DND-41 (cell line): ENCODE measurements at regions not wholly inside any gene's neighbourhood (a gene's known extent, or its start where the extent isn't known, plus 50 kb on each side); places are given as distances from the start of the nearest gene placed in this dataset.
"Not testable (repeated sequence)": the region's sequence is repeated elsewhere in the genome, so short reads cannot be mapped to it uniquely, and the experiment has no call there.

Experiments
- ATAC-seq: fragments of 200-7000 bp; cut with Tn5 transposase; 3 replicates; pipeline ENCODE4 v1.9.1; 2021; ENCODE audit warnings: low read depth; ENCODE audit not compliant: insufficient read depth
- DNase-seq: peaks from one replicate; pipeline ENCODE4 v3.0.0-alpha.2; 2020
- H2AFZ ChIP-seq: 2 replicates; pipeline ENCODE4 v1.6.0; 2012; ENCODE audit warnings: low read depth, low read length
- H3K27ac ChIP-seq: 2 replicates; pipeline ENCODE4 v1.5.1; 2012; ENCODE audit warnings: low read length, inconsistent platforms
- H3K27me3 ChIP-seq: fragments of 200-600 bp; sonication (generic); 2 replicates; pipeline ENCODE4 v1.6.0; 2012; ENCODE audit warnings: low read length, mild to moderate bottlenecking, inconsistent platforms; ENCODE audit not compliant: insufficient read depth, poor library complexity
- H3K36me3 ChIP-seq: 2 replicates; pipeline ENCODE4 v1.5.1; 2012; ENCODE audit warnings: low read length, inconsistent platforms; ENCODE audit not compliant: insufficient read depth
- H3K4me1 ChIP-seq: 2 replicates; pipeline ENCODE4 v1.5.1; 2012; ENCODE audit warnings: mild to moderate bottlenecking, low read length; ENCODE audit not compliant: insufficient read depth
- H3K4me2 ChIP-seq: 2 replicates; pipeline ENCODE4 v1.6.0; 2012; ENCODE audit warnings: mild to moderate bottlenecking, moderate library complexity, low read length, inconsistent platforms; ENCODE audit not compliant: insufficient read depth
- H3K4me3 ChIP-seq, 2 experiments: fragments of 200-600 bp in 1 of 2; shearing (Covaris generic) in 1 of 2; 2 replicates each; pipeline ENCODE4 v1.5.1; 2012 to 2016; ENCODE audit warnings: inconsistent platforms in 2 of 2, low read length in 2 of 2, mild to moderate bottlenecking in 2 of 2, low read depth in 1 of 2, moderate library complexity in 1 of 2
- H3K79me2 ChIP-seq: 2 replicates; pipeline ENCODE4 v1.6.0; 2012; ENCODE audit warnings: low read length, inconsistent platforms; ENCODE audit not compliant: insufficient read depth
- H3K9ac ChIP-seq: 2 replicates; pipeline ENCODE4 v1.6.0; 2012; ENCODE audit warnings: low read depth, mild to moderate bottlenecking, inconsistent platforms, low read length, moderate library complexity
- H3K9me3 ChIP-seq: 2 replicates; pipeline ENCODE4 v1.5.1; 2012; ENCODE audit warnings: low read length, moderate library complexity, mild to moderate bottlenecking, inconsistent platforms; ENCODE audit not compliant: insufficient read depth, severe bottlenecking
- H4K20me1 ChIP-seq: 2 replicates; pipeline ENCODE4 v1.6.0; 2012; ENCODE audit warnings: low read length; ENCODE audit not compliant: insufficient read depth
- CTCF ChIP-seq: IDR thresholded peaks from 2 replicates; pipeline ENCODE4 v1.5.1; 2012; ENCODE audit warnings: borderline replicate concordance, low read length, moderate library complexity, mild to moderate bottlenecking; ENCODE audit not compliant: poor library complexity, severe bottlenecking; ENCODE audit errors: extremely low read depth
- EZH2 ChIP-seq: IDR thresholded peaks from 3 replicates; pipeline ENCODE4 v1.6.1; 2012; ENCODE audit warnings: borderline replicate concordance, low read depth, mild to moderate bottlenecking, moderate library complexity, low read length, inconsistent platforms; ENCODE audit not compliant: severe bottlenecking

- no peak overlapping the region for H3K4me3 ChIP-seq
- H3K9ac ChIP-seq: no peak overlapping the region
- H3K4me2 ChIP-seq: no peak overlapping the region
- no peaks in the 10 kb centered on the region for H4K20me1 ChIP-seq
- no peaks in the 10 kb centered on the region for H3K4me1 ChIP-seq
- peaks cover 3% of the 10 kb centered on the region for H3K27me3 ChIP-seq
- ATAC-seq (no peak), DNase-seq (no peak)
- no peaks in the 10 kb centered on the region for H3K79me2 ChIP-seq
- H3K36me3 ChIP-seq: no peaks in the 10 kb centered on the region
- H3K9me3 ChIP-seq: no peaks in the 10 kb centered on the region
- no peak overlapping the region for H2AFZ ChIP-seq
- TF ChIP-seq EZH2: no peak
- TF ChIP-seq CTCF: no peak
- H3K27ac ChIP-seq: no peak overlapping the region
Observed at GRCh38 chr6:109253366-109253765, 128.9 kb downstream of the CD164 start.

DNA sequence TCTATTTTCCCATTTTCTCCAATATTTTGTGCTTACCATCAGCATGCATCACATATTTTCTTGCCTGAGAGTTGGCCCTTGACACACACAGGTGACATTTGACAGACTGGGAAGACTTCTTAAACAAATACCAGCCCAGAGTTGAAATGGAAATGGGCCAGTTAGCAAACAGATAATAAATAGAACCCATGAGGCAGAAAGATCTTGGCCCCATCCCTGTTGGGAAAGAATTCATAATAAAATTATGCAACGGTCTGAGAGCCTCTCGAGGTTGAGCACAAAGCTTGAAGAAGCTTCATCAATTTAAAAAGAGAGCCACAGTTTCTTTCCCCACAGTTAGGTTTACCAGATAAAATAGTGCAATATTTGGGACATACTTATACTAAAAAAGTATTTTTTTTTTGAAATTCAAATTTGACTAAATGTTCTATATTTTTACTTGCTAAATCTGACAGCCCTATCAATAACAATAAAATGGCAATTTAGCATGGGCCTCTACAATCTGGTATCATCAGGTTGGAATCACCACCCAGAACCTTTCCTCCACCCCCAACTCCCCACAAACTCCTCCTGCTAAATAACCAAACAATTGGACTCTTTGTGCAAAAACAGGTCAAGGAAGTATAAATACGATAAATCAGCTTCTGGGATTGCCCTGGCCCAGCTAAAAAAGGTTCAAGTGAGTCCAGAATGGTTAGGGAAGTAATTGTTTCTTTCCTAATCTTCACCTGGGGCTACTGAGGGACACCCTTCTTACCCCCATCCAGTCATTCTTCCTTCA is 129.8 kb downstream of the CD164 start:
- DNase-seq (no peak), ATAC-seq (no peak)
- no peak overlapping the region for H2AFZ ChIP-seq

GRCh38 chr6:109251839-109252238 is 130.4 kb downstream of the CD164 start:
- Histone ChIP-seq H4K20me1 (no peaks in the 10 kb centered on the region), H3K27me3 (peaks cover 3% of the 10 kb centered on the region), H3K36me3 (no peaks in the 10 kb centered on the region), H3K4me3 (no peak overlapping the region), H3K4me1 (no peaks in the 10 kb centered on the region), H3K9me3 (no peaks in the 10 kb centered on the region), H3K27ac (no peak overlapping the region), H2AFZ (no peak overlapping the region), H3K79me2 (no peaks in the 10 kb centered on the region), H3K9ac (no peak overlapping the region), H3K4me2 (no peak overlapping the region)
- TF ChIP-seq CTCF (no peak), EZH2 (no peak)
- DNase-seq (no peak), ATAC-seq (no peak)

More for the DNA sequence above, 129.8 kb downstream of the CD164 start:
- H3K27ac ChIP-seq: no peak overlapping the region
- no peak for TF ChIP-seq CTCF
- no peak for TF ChIP-seq EZH2
- peaks cover 3% of the 10 kb centered on the region for H3K27me3 ChIP-seq
- no peaks in the 10 kb centered on the region for H3K4me1 ChIP-seq
- H3K9ac ChIP-seq: no peak overlapping the region
- H3K4me2 ChIP-seq: no peak overlapping the region
- H3K4me3 ChIP-seq: no peak overlapping the region
- H3K36me3 ChIP-seq: no peaks in the 10 kb centered on the region
- H3K79me2 ChIP-seq: no peaks in the 10 kb centered on the region
- no peaks in the 10 kb centered on the region for H4K20me1 ChIP-seq
- no peaks in the 10 kb centered on the region for H3K9me3 ChIP-seq

DNA sequence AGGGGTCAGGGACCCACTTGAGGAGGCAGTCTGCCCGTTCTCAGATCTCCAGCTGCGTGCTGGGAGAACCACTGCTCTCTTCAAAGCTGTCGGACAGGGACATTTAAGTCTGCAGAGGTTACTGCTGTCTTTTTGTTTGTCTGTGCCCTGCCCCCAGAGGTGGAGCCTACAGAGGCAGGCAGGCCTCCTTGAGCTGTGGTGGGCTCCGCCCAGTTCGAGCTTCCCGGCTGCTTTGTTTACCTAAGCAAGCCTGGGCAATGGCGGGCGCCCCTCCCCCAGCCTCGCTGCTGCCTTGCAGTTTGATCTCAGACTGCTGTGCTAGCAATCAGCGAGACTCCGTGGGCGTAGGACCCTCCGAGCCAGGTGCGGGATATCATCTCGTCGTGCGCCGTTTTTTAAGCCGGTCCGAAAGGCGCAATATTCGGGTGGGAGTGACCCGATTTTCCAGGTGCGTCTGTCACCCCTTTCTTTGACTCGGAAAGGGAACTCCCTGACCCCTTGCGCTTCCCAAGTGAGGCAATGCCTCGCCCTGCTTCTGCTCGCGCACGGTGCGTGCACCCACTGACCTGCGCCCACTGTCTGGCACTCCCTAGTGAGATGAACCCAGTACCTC is 131.6 kb downstream of the CD164 start:
- not testable (repeated sequence) for H3K4me1 ChIP-seq, H3K36me3 ChIP-seq, ATAC-seq, H3K9me3 ChIP-seq, DNase-seq, H3K4me3 ChIP-seq, H3K27me3 ChIP-seq, H3K27ac ChIP-seq, H3K79me2 ChIP-seq, H3K9ac ChIP-seq, H2AFZ ChIP-seq, H3K4me2 ChIP-seq, H4K20me1 ChIP-seq
